ENCODE measurements at regions not wholly inside any gene's neighbourhood (a gene's known extent, or its start where the extent isn't known, plus 50 kb on each side); places are given as distances from the start of the nearest gene placed in this dataset.
"Not testable (repeated sequence)": the region's sequence is repeated elsewhere in the genome, so short reads cannot be mapped to it uniquely, and the experiment has no call there.

GRCh38 chr6:19395316-19395715 lies 441.9 kb upstream of the ID4 start:
- DNase-seq (ENCODE audit: low read depth in 2 of 2): no peak

- DNase-seq (ENCODE audit: low read depth in 2 of 2): no peak
Measured at GRCh38 chr6:19399406-19399805, 437.8 kb upstream of the ID4 start.

GRCh38 chr6:19404884-19405283 lies 432.3 kb upstream of the ID4 start:
- DNase-seq (ENCODE audit: low read depth in 2 of 2): not testable (repeated sequence)

GRCh38 chr6:19408331-19408730 lies 428.8 kb upstream of the ID4 start:
- DNase-seq (ENCODE audit: low read depth in 2 of 2): no peak

GRCh38 chr6:19410481-19410880 lies 426.7 kb upstream of the ID4 start:
- DNase-seq (ENCODE audit: low read depth in 2 of 2): no peak

GRCh38 chr6:19413323-19413722 lies 423.8 kb upstream of the ID4 start:
- DNase-seq (ENCODE audit: low read depth in 2 of 2): no peak

- no peak for DNase-seq (ENCODE audit: low read depth in 2 of 2)
Measured at GRCh38 chr6:19415605-19416326, 421.4 kb upstream of the ID4 start.

GRCh38 chr6:19416811-19417210 lies 420.4 kb upstream of the ID4 start:
- no peak for DNase-seq (ENCODE audit: low read depth in 2 of 2)

GRCh38 chr6:19417713-19418112 lies 419.5 kb upstream of the ID4 start:
- DNase-seq (ENCODE audit: low read depth in 2 of 2): no peak

GRCh38 chr6:19424853-19425252 lies 412.3 kb upstream of the ID4 start:
- DNase-seq (ENCODE audit: low read depth in 2 of 2): no peak

GRCh38 chr6:19427548-19427947 lies 409.6 kb upstream of the ID4 start:
- DNase-seq (ENCODE audit: low read depth in 2 of 2): no peak

- no peak for DNase-seq (ENCODE audit: low read depth in 2 of 2)
Measured at GRCh38 chr6:19432966-19433498, 404.1 kb upstream of the ID4 start.

- no peak for DNase-seq (ENCODE audit: low read depth in 2 of 2)
Measured at GRCh38 chr6:19434065-19434464, 403.1 kb upstream of the ID4 start.

- no peak for DNase-seq (ENCODE audit: low read depth in 2 of 2)
Measured at GRCh38 chr6:19435755-19436154, 401.4 kb upstream of the ID4 start.

- DNase-seq (ENCODE audit: low read depth in 2 of 2): no peak
Measured at GRCh38 chr6:19438566-19439353, 398.4 kb upstream of the ID4 start.

GRCh38 chr6:19440531-19440930 lies 396.6 kb upstream of the ID4 start:
- DNase-seq (ENCODE audit: low read depth in 2 of 2): no peak

- DNase-seq (ENCODE audit: low read depth in 2 of 2): no peak
Measured at GRCh38 chr6:19443411-19443810, 393.8 kb upstream of the ID4 start.

GRCh38 chr6:19444041-19444440 lies 393.1 kb upstream of the ID4 start:
- no peak for DNase-seq (ENCODE audit: low read depth in 2 of 2)

- no peak for DNase-seq (ENCODE audit: low read depth in 2 of 2)
Measured at GRCh38 chr6:19444481-19444880, 392.7 kb upstream of the ID4 start.

GRCh38 chr6:19446570-19446969 lies 390.6 kb upstream of the ID4 start:
- no peak for DNase-seq (ENCODE audit: low read depth in 2 of 2)

GRCh38 chr6:19450651-19451050 lies 386.5 kb upstream of the ID4 start:
- DNase-seq (ENCODE audit: low read depth in 2 of 2): no peak

GRCh38 chr6:19452495-19452894 lies 384.7 kb upstream of the ID4 start:
- DNase-seq (ENCODE audit: low read depth in 2 of 2): no peak
